Nephron (organoid): ENCODE measurements at regions not wholly inside any gene's neighbourhood (a gene's known extent, or its start where the extent isn't known, plus 50 kb on each side); places are given as distances from the start of the nearest gene placed in this dataset.

ENCODE experiments used
- H3K27ac Mint-ChIP-seq, 3 experiments: 2 replicates each; pipeline ENCODE4 v1.8.0; 2020; ENCODE audit warnings: mixed read lengths in 3 of 3, mild to moderate bottlenecking in 2 of 3, moderate library complexity in 1 of 3
- H3K27me3 Mint-ChIP-seq: 2 replicates; pipeline ENCODE4 v1.8.0; 2021; ENCODE audit warnings: low read depth, mild to moderate bottlenecking, moderate library complexity, mixed read lengths
- H3K36me3 Mint-ChIP-seq: 2 replicates; pipeline ENCODE4 v1.8.0; 2020; ENCODE audit warnings: low read depth, mixed read lengths
- H3K4me1 Mint-ChIP-seq: 2 replicates; pipeline ENCODE4 v1.8.0; 2020; ENCODE audit warnings: mixed read lengths
- H3K4me3 Mint-ChIP-seq, 3 experiments: 2 replicates each; pipeline ENCODE4 v1.8.0; 2020; ENCODE audit warnings: mild to moderate bottlenecking in 3 of 3, mixed read lengths in 3 of 3, moderate library complexity in 2 of 3
- H3K9me3 Mint-ChIP-seq: 2 replicates; pipeline ENCODE4 v1.8.0; 2020; ENCODE audit warnings: mixed read lengths
- TF ChIP-seq, protein P1 (sequence below), 3 experiments: fragments of 200-600 bp; sonication (generic); IDR thresholded peaks; one replicate each; pipeline ENCODE4 v1.5.0; 2021; ENCODE audit warnings: antibody characterized with exemption in 3 of 3; ENCODE audit not compliant: unreplicated experiment in 3 of 3

GRCh38 chr7:119395024-119395423 lies 878.0 kb upstream of the KCND2 start:
- Mint-ChIP-seq H3K9me3 (no peaks in the 10 kb centered on the region), H3K4me3 (no peak overlapping the region), H3K27ac (no peak overlapping the region), H3K27me3 (no peaks in the 10 kb centered on the region), H3K36me3 (no peaks in the 10 kb centered on the region), H3K4me1 (peaks cover 5% of the 10 kb centered on the region)
- TF ChIP-seq, protein P1, sequence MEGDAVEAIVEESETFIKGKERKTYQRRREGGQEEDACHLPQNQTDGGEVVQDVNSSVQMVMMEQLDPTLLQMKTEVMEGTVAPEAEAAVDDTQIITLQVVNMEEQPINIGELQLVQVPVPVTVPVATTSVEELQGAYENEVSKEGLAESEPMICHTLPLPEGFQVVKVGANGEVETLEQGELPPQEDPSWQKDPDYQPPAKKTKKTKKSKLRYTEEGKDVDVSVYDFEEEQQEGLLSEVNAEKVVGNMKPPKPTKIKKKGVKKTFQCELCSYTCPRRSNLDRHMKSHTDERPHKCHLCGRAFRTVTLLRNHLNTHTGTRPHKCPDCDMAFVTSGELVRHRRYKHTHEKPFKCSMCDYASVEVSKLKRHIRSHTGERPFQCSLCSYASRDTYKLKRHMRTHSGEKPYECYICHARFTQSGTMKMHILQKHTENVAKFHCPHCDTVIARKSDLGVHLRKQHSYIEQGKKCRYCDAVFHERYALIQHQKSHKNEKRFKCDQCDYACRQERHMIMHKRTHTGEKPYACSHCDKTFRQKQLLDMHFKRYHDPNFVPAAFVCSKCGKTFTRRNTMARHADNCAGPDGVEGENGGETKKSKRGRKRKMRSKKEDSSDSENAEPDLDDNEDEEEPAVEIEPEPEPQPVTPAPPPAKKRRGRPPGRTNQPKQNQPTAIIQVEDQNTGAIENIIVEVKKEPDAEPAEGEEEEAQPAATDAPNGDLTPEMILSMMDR (IDR thresholded peaks at IDR 0.05; ENCODE audit: unreplicated experiment in 3 of 3), result no peak

DNA sequence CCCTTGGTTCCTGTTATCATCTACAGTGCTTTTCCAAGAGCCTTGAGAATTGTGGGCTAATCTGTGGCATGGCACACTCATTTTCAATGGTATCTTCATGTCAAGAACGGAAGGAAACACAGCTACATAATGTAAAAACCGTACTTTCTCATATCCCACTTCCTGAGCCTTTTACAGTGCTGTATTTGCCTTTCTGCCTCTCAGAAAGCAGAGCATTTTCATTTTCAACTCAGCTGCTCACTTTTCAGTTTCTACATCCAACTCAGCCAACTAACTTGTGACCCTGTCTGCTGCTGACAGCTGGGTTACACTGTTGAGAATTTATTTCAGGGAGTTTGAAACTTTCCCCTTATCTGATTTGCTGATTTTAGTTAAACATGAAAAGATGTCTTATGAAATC lies 875.8 kb upstream of the KCND2 start:
- peaks cover 5% of the 10 kb centered on the region for H3K4me1 Mint-ChIP-seq
- no peaks in the 10 kb centered on the region for H3K9me3 Mint-ChIP-seq
- H3K36me3 Mint-ChIP-seq, result no peaks in the 10 kb centered on the region
- H3K27me3 Mint-ChIP-seq, result no peaks in the 10 kb centered on the region
- H3K27ac Mint-ChIP-seq, result no peak overlapping the region
- no peak overlapping the region for H3K4me3 Mint-ChIP-seq
- TF ChIP-seq, protein P1 (IDR thresholded peaks at IDR 0.05; ENCODE audit: unreplicated experiment in 3 of 3), result no peak

DNA sequence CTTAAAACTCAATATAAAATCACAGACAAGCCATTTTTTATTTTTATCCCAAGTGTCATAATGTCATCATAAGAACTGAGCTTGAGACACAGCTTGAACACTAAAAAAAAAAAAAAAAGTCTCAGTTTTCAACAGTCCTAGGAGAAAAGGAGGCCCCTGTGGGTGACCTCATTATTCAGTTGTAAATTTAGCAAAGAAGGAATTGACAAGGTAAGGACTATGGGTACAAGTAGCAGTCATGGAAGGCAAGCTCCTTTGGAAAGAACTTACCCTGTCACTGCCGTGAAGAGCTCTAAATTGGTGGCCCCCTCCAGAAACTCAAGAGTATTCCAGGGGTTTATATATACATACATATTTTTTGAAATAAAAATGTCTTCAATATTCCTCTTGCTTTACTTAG lies 864.4 kb upstream of the KCND2 start:
- Mint-ChIP-seq H3K27ac (peak overlapping the region in 1 of 3 experiments; percentile 59), H3K36me3 (no peaks in the 10 kb centered on the region), H3K4me1 (peaks cover 10% of the 10 kb centered on the region), H3K4me3 (no peak overlapping the region), H3K27me3 (no peaks in the 10 kb centered on the region), H3K9me3 (peaks cover 7% of the 10 kb centered on the region)
- TF ChIP-seq, protein P1 (IDR thresholded peaks at IDR 0.05; ENCODE audit: unreplicated experiment in 3 of 3), result no peak

DNA sequence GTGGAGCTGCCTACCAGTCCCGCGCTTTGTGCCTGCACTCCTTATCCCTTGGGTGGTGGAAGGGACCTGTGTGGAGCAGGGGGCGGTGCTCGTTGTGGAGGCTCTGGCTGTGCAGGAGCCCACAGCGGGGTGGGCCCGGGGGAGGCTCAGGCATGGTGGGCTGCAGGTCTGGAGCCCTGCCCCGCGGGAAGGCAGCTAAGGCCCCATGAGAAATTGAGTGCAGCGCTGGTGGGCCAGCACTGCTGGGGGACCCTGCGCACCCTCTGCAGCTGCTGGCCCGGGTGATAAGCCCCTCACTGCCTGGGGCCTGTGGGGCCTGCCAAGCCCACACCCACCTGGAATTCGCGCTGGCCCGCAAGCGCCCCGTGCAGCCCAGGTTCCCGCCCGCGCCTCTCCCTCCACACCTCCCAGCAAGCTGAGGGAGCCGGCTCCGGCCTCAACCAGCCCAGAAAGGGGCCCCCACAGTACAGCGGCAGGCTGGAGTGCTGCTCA lies 859.6 kb upstream of the KCND2 start:
- no peak overlapping the region for H3K27ac Mint-ChIP-seq
- no peaks in the 10 kb centered on the region for H3K36me3 Mint-ChIP-seq
- H3K9me3 Mint-ChIP-seq, result peaks cover 7% of the 10 kb centered on the region
- H3K27me3 Mint-ChIP-seq, result no peaks in the 10 kb centered on the region
- TF ChIP-seq, protein P1 (IDR thresholded peaks at IDR 0.05; ENCODE audit: unreplicated experiment in 3 of 3), result no peak
- no peak overlapping the region for H3K4me3 Mint-ChIP-seq
- H3K4me1 Mint-ChIP-seq, result peaks cover under 1% of the 10 kb centered on the region

GRCh38 chr7:119415682-119416081 lies 857.3 kb upstream of the KCND2 start:
- Mint-ChIP-seq H3K4me1 (no peaks in the 10 kb centered on the region), H3K4me3 (no peak overlapping the region), H3K9me3 (peaks cover 7% of the 10 kb centered on the region), H3K36me3 (no peaks in the 10 kb centered on the region), H3K27me3 (no peaks in the 10 kb centered on the region), H3K27ac (no peak overlapping the region)
- TF ChIP-seq, protein P1 (IDR thresholded peaks at IDR 0.05; ENCODE audit: unreplicated experiment in 3 of 3), result no peak

GRCh38 chr7:119421657-119422056 lies 851.3 kb upstream of the KCND2 start:
- TF ChIP-seq, protein P1 (IDR thresholded peaks at IDR 0.05; ENCODE audit: unreplicated experiment in 3 of 3), result no peak
- no peaks in the 10 kb centered on the region for H3K36me3 Mint-ChIP-seq
- no peaks in the 10 kb centered on the region for H3K4me1 Mint-ChIP-seq

More at GRCh38 chr7:119421657-119422056, 851.3 kb upstream of the KCND2 start:
- Mint-ChIP-seq H3K27me3 (no peaks in the 10 kb centered on the region), H3K27ac (no peak overlapping the region), H3K4me3 (no peak overlapping the region), H3K9me3 (no peaks in the 10 kb centered on the region)
